Central memory CD4-positive, alpha-beta T cell (primary cell): ENCODE measurements at regions not wholly inside any gene's neighbourhood (a gene's known extent, or its start where the extent isn't known, plus 50 kb on each side); places are given as distances from the start of the nearest gene placed in this dataset.

ENCODE experiments used
- DNase-seq: peaks from one replicate; pipeline ENCODE4 v3.0.0; 2022

- DNase-seq, result no peak
Measured at GRCh38 chr2:207236156-207236935, 70.6 kb upstream of the KLF7 start.

- DNase-seq, result no peak
Measured at GRCh38 chr2:207238831-207239701, 73.3 kb upstream of the KLF7 start.

GRCh38 chr2:207239754-207240494 is 74.2 kb upstream of the KLF7 start:
- no peak for DNase-seq

- DNase-seq, result no peak
Measured at GRCh38 chr2:207240649-207241048, 74.9 kb upstream of the KLF7 start.

GRCh38 chr2:207241198-207241597 is 75.5 kb upstream of the KLF7 start:
- DNase-seq, result no peak

GRCh38 chr2:207243601-207244000 is 77.9 kb upstream of the KLF7 start:
- DNase-seq, result no peak

- no peak for DNase-seq
Measured at GRCh38 chr2:207244971-207245925, 79.5 kb upstream of the KLF7 start.

GRCh38 chr2:207248702-207249377 is 83.1 kb upstream of the KLF7 start:
- DNase-seq, result no peak

GRCh38 chr2:207251022-207251421 is 85.3 kb upstream of the KLF7 start:
- DNase-seq, result no peak

- DNase-seq, result no peak
Measured at GRCh38 chr2:207251573-207252192, 85.9 kb upstream of the KLF7 start.

GRCh38 chr2:207252416-207252815 is 86.7 kb upstream of the KLF7 start:
- DNase-seq, result no peak

- no peak for DNase-seq
Measured at GRCh38 chr2:207252979-207253645, 87.4 kb upstream of the KLF7 start.

- no peak for DNase-seq
Measured at GRCh38 chr2:207253666-207254345, 88.1 kb upstream of the KLF7 start.

GRCh38 chr2:207254591-207255464 is 89.1 kb upstream of the KLF7 start:
- DNase-seq, result no peak

- DNase-seq, result no peak
Measured at GRCh38 chr2:207255565-207256470, 90.1 kb upstream of the KLF7 start.

GRCh38 chr2:207256476-207257207 is 90.9 kb upstream of the KLF7 start:
- no peak for DNase-seq
